NCI-H2029 treated with DMSO at 0.1 percent for 48 hours (cell line): ENCODE measurements at regions not wholly inside any gene's neighbourhood (a gene's known extent, or its start where the extent isn't known, plus 50 kb on each side); places are given as distances from the start of the nearest gene placed in this dataset.
A peak's percentile ranks its signal among the peaks of the same experiment; 100 is the strongest.
"Not testable (repeated sequence)": the region's sequence is repeated elsewhere in the genome, so short reads cannot be mapped to it uniquely, and the experiment has no call there.

Source experiments
- DNase-seq: peaks from one replicate; lab custom pipeline; 2025; lab: John Stamatoyannopoulos, UW

DNA sequence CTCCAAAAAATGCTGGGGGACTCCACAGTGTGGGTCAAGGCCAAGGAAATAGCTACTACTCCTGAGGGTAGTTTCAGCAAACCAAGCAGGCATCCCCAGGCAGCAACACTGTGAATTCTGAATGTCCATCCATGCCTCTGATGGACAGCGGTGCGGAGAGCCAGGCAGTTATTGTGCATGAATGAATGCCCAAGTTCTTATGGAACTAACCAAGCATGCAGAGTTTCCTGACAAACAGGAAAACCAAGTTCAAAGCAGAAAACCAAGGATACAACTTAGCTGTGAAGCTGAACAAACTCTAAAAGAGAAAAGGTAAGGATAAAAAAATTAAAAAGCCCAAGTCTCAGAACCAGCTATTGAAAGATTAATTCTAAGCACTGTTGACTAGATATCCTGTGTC lies 642.6 kb upstream of the HS3ST1 start:
- DNase-seq = no peak

GRCh38 chr4:12053966-12054365 lies 625.3 kb upstream of the HS3ST1 start:
- DNase-seq = no peak

- DNase-seq = no peak
Measured at GRCh38 chr4:12053556-12053955, 624.9 kb upstream of the HS3ST1 start.

DNA sequence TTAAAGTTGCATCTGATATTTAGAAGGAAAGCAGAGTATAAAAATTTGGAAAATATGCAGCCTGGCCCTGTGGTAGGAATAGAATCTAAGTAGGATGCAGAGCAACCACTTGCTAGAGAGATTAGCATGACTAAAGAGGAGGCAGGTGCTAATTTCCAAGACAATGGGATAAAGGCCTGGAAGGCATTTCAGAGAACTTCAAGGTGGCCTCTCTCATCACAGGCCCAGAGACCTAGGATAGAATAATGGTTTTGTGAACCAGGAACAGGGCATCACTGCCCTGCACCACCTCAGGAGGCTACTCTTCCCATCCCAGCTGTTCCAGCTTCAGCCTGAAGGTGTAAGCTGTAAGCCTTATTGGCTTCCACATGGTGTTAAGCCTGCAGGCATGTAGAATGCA lies 621.7 kb upstream of the HS3ST1 start:
- no peak for DNase-seq

DNA sequence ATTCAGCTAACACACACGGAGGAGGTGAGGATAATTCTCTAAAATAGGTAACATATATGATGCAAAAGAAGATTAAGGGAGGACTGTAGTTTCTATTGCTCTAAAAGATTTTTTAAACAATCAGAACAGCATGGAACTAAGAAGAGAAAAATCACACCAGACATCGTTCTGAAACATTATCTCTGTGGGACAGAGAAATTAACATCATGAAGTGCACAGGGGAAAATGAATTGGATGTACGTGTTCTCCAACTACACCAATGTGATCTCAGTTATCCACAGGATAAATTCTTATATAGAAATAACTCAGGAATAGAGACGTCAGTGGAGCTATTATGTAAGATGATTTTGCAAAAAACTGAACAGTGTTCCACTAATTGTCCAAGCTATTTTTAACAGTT lies 614.1 kb upstream of the HS3ST1 start:
- DNase-seq = no peak

GRCh38 chr4:12041828-12042227 lies 613.1 kb upstream of the HS3ST1 start:
- DNase-seq = peak; percentile 10

DNA sequence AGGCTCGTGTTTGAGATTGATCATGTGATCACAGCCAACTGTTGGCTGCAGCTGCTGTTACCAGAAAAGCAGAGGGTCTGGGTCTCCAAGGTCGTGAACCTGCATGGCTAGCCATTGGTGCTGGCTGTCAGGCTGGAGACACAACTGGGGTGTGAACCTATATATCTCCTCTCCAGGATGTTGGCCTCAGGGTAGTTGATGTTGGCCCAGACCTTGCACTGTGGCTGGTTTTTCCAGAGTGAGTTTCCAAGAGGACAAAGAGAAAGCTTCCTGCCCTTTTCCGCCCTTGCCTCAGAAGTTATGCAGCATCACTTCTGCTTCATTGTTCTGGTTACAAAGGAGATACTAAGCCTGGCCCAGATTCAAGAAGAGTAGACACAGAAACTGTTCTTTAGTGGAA lies 607.8 kb upstream of the HS3ST1 start:
- DNase-seq = no peak

DNA sequence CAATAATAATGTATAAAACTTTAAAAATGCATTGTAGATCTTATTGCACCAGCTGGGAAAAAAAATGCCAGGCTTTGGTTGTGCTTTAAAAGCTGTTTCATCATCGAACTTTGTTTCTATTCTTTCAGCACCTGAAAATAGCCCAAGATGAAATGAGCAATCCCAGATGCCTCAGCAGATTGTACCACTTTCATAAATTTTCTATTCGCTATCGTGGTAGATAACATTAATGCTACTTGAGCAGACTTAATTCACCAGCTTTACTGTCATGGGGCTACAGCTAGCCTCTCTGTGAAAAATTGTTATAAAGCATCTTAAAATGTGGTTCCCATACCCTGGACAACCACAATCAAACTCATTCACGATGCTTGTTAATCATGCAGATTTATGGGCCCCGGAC lies 599.6 kb upstream of the HS3ST1 start:
- no peak for DNase-seq

DNA sequence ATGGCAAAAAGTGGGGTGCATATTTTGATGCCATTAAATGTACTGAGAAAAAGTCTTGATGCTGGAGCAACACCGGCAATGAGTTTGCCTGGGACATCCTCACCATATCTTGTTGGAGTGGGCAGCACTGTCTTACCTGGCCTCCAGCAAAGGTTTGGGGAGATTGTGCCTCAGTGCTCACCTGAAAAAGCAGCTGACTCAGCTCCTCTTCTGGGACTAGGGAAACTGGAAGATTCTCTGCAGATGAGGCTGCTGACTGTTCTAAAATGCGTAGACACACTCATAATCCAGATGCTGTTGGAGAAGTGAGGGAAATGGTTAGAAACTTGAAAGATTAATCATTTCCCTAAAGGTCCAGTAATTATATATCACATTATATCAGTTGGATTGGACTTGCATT lies 593.7 kb upstream of the HS3ST1 start:
- DNase-seq = no peak

- no peak for DNase-seq
Measured at GRCh38 chr4:12016729-12017128, 588.0 kb upstream of the HS3ST1 start.

DNA sequence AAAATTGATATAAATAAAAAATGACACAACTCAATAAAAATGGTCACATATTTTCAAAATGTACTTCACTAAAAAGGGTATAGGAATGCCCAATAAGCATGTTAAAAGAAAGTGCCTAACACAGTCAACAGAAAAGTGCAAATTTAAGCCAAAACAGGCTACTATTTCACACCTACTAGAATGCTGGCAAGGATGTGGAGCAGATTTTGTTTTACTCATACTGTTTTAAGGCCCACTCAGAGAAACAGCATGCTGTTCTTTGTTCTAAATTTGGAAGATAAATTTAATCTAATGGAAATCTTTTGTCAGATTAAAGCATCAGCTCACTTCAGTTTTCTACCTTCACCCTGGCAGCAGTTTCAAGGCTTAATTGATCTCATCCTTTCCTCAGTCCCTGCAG lies 576.8 kb upstream of the HS3ST1 start:
- DNase-seq = no peak

DNA sequence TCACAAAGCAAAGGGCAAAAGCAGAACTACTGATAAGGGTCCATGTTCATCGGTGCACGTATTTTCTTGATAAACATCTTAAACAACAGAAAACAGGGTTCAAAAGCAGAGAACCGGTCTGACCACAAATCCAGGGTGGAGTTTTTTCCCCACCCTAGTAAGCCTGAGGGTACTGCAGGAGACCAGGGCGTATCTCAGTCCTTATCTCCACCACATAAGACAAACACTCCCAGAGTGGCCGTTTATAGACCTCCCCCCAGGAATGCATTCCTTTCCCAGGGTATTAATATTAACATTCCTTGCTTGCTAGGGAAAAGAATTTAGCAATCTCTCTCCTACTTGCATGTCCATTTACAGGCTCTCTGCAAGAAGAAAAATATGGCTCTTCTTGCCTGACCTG lies 567.9 kb upstream of the HS3ST1 start:
- not testable (repeated sequence) for DNase-seq

DNA sequence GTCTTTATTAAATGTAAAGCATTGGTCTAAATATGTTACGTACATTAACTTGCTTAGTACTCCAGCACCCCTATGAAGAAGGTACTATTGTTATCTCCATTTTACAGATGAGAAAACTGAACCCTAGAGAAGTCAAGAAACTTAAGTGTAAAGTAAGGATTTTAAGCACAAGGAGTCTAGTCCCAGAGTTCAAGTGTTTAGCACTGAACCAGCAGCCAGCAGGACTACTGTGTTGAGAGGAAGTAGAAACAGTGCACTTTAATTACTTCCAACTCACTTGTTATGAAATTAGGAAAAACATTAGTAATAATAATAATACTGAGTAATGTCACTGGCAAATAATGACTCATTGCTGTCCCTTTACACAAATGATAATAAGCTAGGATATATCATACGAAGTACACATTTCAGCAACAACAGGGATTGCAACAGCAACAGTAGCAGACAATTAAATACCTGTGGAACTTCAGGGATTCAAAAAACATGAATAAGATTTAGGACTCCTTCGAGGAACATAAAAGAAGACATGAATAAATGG lies 548.1 kb upstream of the HS3ST1 start:
- DNase-seq = no peak

DNA sequence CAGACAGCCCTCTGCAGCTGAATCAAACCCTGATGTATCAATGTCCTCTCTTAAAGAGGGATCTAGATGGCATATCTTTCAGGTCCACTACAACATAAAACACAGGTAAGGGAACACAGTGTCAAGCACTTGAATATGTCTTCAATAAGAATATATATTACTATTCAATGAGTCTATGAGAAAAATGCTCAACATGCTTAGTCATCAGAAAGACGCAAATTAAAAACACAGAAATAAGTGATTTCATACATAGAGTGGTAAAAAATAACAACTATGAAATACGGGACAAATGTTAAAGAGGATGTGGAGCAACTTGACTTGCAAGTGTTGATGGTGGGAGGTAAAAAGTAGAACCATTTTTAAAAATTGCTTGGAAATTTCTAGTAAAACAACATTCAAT lies 544.6 kb upstream of the HS3ST1 start:
- DNase-seq = no peak

- DNase-seq = no peak
Measured at GRCh38 chr4:11970754-11971153, 542.1 kb upstream of the HS3ST1 start.

DNA sequence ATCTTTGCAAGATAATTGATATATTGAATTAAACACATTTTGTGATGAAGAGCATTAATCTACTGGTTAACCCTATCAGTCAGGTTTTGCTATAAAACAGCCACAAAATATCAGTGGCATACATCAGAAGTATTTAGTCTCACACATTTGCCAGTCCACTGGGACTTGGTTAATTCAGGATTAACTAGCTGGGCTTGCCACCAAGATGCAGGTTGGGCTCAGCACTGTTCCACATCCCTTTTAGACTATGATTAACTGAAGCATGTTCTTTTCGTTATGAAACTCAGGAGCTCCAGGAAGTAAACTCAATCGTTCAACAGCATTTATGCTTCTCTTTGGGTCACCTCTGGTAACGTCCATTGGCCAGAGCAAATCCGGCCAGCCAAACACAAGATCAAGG lies 538.1 kb upstream of the HS3ST1 start:
- DNase-seq = no peak

GRCh38 chr4:11954093-11954492 lies 525.4 kb upstream of the HS3ST1 start:
- DNase-seq = no peak

GRCh38 chr4:11949355-11949754 lies 520.7 kb upstream of the HS3ST1 start:
- DNase-seq = no peak

DNA sequence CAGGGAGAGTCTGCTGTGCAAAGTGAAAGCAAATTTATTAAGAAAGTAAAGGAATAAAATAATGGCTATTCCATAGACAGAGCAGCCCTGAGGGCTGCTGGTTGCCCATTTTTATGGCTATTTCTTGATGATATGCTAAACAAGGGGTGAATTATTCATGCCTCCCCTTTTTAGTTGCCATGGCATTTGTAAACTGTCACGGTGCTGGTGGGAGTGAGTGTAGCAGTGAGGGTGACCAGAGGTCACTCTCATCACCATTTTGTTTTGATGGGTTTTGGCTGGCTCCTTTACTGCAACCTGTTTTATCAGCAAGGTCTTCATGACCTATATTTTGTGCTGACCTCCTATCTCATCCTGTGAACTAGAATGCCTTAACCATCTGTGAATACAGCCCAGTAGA lies 518.9 kb upstream of the HS3ST1 start:
- not testable (repeated sequence) for DNase-seq

GRCh38 chr4:11937941-11938340 lies 509.2 kb upstream of the HS3ST1 start:
- no peak for DNase-seq

- no peak for DNase-seq
Measured at GRCh38 chr4:11931266-11931820, 502.6 kb upstream of the HS3ST1 start.

GRCh38 chr4:11929080-11929479 lies 500.4 kb upstream of the HS3ST1 start:
- no peak for DNase-seq

GRCh38 chr4:11919316-11919715 lies 490.6 kb upstream of the HS3ST1 start:
- DNase-seq = no peak

DNA sequence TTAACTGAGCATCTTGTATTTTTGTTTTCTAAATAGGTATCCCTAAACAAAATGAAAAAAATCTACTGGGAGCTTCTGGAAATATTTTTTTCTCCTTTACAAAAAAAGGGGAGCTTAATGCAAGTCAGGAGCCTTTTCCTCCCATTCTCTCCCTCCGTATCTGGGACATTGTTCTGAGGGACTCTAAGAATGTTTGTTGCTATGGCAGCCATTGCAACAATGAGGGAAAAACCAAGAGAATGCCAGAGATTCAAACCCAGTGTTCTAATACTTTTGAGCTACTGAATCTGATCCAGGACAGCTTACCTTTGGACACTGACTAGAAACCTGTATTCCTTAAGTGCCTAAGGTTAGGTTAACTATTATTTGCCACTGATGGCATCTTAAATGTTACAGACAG lies 485.7 kb upstream of the HS3ST1 start:
- DNase-seq = no peak

GRCh38 chr4:11912886-11913285 lies 484.2 kb upstream of the HS3ST1 start:
- DNase-seq = no peak
